HG03066 (cell line): ENCODE measurements at regions not wholly inside any gene's neighbourhood (a gene's known extent, or its start where the extent isn't known, plus 50 kb on each side); places are given as distances from the start of the nearest gene placed in this dataset.
"Not testable (repeated sequence)": the region's sequence is repeated elsewhere in the genome, so short reads cannot be mapped to it uniquely, and the experiment has no call there.

ENCODE experiments used
- ATAC-seq: cut with Tn5 transposase; IDR thresholded peaks from one replicate; pipeline ENCODE4 v1.9.1; 2021; ENCODE audit warnings: low read depth; ENCODE audit not compliant: unreplicated experiment

GRCh38 chr3:18572809-18573208, 147.7 kb upstream of the SATB1 start:
- no peak for ATAC-seq

DNA sequence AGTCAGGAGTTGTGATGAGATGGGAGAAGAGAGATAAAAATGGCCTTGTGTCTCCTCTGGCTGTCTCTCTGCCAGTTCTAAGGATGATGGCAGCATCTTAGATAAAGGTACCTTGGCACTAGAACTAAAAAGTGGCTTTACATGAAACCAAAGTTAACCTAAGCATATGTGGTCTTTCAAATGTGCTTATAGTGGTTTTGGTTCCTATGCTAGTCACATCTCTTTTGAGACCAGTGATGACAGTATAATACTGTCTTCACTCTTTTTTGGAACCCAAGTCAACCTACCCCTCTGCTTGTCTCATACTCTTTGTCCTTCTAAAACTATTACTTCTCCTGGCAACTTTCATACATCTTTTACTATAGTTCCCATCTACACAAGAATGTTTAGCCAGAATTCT, 142.2 kb upstream of the SATB1 start:
- no peak for ATAC-seq

GRCh38 chr3:18562364-18563154, 137.4 kb upstream of the SATB1 start:
- no peak for ATAC-seq

DNA sequence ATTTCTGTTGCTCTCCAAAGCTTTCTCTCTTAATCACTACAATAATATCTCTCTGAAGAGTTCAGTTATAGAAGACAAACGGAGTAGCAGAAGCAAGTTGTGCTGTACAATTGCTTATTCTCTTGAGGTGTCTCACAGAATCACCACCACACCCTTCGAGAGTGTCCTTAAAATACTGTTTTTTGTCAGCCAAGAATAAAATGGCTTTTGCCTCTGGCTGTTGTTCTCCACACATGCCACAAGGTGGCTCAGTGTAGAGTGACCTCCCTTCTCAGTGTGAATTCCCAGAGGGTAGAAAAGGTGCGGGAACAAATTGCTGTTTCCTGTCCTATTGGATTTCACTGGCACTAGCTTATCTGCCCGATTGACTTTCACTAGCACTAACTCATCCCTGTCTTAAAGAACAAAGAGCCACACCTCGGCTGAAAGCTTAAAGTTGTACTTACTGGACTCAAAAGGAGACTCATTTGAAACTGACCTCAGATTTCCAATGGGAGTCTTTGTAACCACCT, 134.2 kb upstream of the SATB1 start:
- no peak for ATAC-seq

DNA sequence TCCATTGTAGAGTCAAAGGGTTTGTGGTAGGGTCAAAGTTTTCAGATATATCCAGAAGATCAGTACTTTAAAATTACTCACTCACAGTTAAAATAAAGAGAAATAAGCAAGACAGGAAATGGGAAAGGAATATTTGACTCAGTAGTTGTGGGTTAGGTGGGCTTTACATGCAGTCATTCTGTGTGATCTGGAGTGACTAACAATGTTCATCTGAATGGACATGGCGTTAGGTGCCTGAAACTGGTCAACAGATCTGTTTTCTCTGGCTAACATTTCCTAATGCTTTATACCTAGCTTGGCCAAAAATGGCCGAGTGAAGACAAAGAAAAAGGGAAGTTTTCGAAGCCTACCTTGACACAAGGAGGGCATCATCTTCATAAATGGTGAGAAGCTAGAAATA, 133.4 kb upstream of the SATB1 start:
- ATAC-seq: no peak

DNA sequence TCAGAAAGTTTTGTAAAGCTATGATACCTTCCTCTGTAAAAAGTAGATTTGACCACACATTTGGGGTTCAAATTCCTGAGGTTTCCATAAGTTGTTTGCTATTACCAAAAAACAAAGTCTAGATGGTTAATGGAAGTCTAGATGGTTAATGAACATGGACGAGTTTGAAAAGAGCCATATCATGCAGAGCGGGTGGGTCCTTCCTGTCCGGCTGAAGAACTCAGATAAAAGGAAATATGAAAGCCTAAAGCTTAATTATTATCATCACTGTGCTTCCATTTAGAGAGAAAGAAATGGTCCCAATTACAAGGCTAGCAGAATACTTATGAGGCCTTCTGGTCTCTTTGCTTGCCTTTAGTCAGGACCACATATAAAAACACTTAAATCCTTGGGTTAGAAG, 132.1 kb upstream of the SATB1 start:
- no peak for ATAC-seq

DNA sequence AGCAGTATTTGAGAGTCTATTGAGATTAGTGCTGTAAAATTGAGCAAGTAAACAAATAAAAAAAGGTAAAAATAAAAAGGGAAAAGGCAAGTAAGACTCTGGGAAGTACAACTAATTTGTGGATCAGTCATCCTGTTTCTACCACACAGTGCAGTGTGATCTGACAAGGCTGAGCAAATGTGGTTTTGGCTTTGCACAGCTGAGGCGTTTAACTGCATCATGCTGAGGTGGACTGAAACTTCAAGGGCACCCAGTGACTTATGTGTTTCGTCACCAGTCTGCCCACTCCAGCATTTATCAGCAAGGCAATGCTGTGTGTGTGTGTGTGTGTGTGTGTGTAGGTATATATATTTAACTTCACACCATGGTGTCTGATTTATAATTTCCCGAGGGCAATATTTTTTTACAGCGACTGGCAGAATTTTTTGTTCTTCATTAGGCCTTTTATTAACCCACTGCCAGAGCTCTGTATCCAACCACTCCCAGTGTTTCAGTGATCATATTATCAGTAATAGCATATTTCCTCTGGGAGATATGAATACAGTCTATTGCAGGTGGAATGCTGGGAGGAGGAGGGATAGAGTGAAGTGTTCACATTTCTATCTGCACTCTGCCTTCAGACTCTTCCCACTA, 131.5 kb upstream of the SATB1 start:
- no peak for ATAC-seq

DNA sequence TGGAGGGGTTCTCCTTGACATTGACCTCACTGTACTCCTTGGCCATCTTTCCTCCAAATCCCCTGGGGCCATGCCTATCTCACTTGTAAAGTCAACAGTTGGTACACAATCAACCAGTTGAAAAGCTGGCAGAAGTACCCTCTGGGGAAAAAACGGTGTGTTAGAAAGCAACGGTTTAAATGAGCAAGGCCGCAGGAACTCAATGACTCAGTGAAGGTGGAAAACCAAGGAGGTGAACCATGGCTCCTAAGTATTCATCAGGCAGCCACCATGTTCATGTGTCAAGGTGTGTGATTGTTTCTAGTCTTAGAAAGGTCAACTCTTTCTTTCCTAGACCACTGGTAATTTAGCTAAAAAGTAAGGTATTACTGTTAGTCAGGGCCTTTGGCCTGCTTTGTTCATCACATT, 130.9 kb upstream of the SATB1 start:
- ATAC-seq: no peak

- not testable (repeated sequence) for ATAC-seq
Measured at GRCh38 chr3:18552579-18553105, 127.5 kb upstream of the SATB1 start.

DNA sequence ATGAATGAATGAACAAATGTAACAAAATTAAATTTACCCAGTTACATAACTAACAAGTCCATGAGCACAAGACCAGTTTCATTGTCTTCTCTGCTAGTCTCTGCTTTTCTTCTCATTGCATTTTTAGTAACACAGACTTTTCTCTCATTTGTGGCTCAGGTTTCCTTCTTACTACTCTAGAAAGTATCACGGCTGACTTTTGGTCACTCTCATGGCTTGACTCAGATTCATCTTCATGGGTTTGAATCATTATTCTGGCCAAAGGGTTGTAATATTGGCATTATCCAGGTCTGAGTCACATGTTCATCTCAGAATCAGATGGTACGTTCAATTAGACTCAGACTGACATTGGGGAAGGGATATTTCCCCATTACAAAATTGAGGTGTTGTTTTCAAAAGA, 121.5 kb upstream of the SATB1 start:
- ATAC-seq: no peak

DNA sequence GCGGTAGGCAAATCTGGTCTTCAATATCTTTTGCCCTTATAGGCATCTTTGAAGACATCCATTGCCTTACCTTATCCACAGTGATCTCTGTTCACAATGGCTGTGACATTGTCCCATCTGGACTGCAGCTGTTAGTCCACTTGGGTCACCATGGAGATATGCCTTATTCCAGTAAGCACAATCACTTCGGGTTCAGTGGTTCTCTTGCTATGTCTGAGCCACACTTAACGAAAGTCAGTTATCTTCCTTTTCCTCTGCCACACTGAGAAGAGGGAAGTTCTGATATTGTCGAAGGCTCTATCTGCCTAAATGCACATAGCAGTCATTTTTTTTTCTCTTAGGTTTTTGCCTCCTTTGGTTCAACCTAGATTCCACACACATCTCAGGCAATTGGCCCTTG, 119.0 kb upstream of the SATB1 start:
- no peak for ATAC-seq

DNA sequence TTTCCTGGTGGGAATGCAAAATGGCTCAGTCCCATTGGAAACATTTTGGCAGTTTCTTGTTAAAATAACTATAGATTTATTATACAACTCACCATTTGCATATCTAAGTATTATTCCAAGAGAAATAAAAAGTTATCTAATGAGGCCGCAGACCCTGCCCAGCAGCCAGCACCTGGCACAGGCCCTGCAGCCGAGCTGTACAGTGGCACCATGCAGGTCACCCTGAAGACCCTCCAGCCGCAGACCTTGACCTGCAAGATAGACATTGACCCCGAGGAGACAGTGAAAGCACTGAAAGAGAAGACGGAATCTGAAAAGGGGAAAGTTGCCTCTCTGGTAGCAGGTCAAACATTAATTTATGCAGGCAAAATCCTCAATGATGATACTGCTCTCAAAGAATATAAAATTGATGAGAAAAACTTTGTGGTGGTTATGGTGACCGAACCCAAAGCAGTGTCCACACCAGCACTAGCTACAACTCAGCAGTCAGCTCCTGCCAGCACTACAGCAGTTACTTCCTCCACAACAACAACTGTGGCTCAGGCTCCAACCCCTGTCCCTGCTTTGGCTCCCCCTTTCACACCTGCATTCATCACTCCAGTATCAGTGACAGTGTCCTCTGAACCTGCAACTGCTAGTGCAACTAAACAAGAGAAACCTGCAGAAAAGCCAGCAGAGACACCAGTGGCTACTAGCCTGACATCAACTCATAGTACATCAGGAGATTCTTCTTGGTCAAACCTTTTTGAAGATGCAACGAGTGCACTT, 113.5 kb upstream of the SATB1 start:
- ATAC-seq: no peak

DNA sequence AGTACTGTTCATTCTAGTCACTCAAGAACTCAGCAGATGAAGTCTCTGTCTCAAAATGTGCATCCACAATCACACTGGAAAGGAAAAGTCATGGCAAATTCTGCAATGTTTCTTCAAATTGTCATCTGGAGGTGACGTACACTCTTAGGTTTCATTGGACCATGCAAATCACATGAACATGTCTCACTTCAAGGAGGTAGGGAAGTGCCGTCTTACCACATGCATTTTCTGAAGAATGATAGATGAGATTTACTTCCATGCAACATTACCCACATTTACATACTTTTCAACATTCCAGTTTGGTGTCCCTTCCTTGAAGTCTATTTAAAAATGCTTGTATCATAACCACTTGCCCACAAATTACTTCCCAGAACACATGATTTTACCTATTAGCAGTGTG, 107.9 kb upstream of the SATB1 start:
- ATAC-seq: no peak

GRCh38 chr3:18531662-18532061, 106.5 kb upstream of the SATB1 start:
- ATAC-seq: no peak

DNA sequence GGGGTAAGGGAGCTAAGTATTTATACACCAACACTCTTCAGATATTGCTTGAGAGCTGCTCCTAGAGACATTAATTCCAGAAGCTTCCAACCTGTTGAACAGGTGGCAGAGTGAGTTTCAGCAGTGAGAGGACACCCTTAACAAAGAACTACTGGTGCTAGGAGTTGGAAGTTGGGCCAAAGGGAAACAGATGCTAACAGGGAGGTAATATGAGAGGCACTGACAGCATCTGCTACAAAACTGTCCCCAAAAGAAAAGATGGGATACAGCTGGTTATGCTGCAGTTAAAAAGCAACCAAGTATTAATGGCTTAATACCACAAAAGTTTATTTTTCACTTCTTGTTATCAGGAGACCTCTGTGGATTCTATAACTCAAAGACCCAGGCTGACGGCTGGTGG, 104.5 kb upstream of the SATB1 start:
- ATAC-seq: no peak

DNA sequence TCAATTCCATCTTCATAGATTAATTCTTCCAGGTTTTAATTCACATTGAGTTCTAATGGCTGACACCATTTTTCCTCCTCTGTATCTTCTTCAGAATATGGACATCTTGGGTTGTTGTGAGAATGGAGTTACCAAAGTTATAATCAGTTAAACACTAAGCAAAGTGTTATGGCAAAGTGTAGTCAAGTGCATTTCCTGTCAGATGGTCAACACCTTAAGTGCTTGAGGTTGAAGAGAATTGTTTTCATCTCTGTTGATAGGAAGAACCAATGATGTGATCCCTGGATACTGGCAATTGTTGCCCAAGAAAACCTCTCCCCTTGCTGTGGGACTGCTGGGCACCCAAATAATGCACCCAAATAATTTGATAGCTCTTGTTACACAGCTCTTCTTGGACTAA, 102.6 kb upstream of the SATB1 start:
- ATAC-seq: no peak

GRCh38 chr3:18526667-18527066, 101.5 kb upstream of the SATB1 start:
- no peak for ATAC-seq

- ATAC-seq: not testable (repeated sequence)
Measured at GRCh38 chr3:18516170-18516569, 91.0 kb upstream of the SATB1 start.

- no peak for ATAC-seq
Measured at GRCh38 chr3:18513091-18513490, 88.0 kb upstream of the SATB1 start.

DNA sequence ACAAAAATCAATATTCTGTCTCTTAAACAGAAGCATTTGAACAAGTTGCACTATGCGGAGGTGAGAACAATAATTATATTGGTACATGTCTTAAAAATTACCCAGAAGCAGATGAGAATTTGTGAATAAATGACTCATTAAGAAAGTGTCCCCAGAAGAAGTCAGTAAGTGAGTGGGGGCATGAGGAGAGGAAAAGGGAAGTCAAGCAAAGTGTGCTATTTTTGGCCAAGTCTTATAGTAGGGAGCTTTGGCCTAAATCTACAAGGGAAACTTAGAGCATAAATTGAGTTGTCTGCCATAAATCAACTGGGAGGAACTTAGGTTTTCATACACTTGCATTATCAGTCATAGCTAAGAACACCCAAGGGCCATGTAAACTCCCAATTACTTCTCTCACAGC, 86.9 kb upstream of the SATB1 start:
- ATAC-seq: no peak

DNA sequence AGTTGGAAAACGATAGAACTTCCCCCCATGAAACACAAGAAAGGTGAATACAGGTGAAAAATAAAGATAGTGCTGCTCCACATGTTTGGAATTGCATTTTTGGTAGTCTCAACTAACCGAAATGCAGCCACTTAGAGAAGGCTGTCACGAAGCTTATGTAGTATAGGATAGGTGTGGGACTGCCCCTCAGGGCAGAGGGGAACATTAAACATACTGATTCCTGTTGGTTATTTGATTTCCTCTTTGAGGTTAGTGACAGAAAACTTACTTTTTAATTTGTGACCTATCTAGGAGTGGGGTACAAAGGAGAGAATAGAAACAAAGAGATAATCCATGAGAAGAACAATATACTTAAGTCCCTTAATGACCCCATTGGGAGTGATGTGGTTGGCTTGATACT, 85.8 kb upstream of the SATB1 start:
- no peak for ATAC-seq
